Activated naive CD4-positive, alpha-beta T cell treated with anti-CD3 and anti-CD28 coated beads, Interleukin-2, amount 10 ng/mL, durations not matched to agents 7 days and 5 days (primary cell): ENCODE measurements at regions not wholly inside any gene's neighbourhood (a gene's known extent, or its start where the extent isn't known, plus 50 kb on each side); places are given as distances from the start of the nearest gene placed in this dataset.
"Not testable (repeated sequence)": the region's sequence is repeated elsewhere in the genome, so short reads cannot be mapped to it uniquely, and the experiment has no call there.

Source experiments
- CTCF ChIA-PET: fragments of 350-600 bp; sonication (Branson Sonifier 250); formaldehyde crosslinking; loops from one replicate; lab custom pipeline; 2021; ENCODE audit warnings: antibody characterized with exemption; lab: Charles Lee
- DNase-seq: peaks from one replicate; pipeline ENCODE4 v3.0.0-alpha.2; 2020
- H3K27ac Mint-ChIP-seq: one replicate; pipeline ENCODE4 v1.8.0; 2021; ENCODE audit warnings: mild to moderate bottlenecking, moderate library complexity, mixed read lengths
- H3K27me3 Mint-ChIP-seq: one replicate; pipeline ENCODE4 v1.8.0; 2021; ENCODE audit warnings: mild to moderate bottlenecking, mixed read lengths
- H3K36me3 Mint-ChIP-seq: one replicate; pipeline ENCODE4 v1.8.0; 2021; ENCODE audit warnings: mixed read lengths
- H3K4me1 Mint-ChIP-seq: one replicate; pipeline ENCODE4 v1.8.0; 2021; ENCODE audit warnings: mixed read lengths
- H3K4me3 Mint-ChIP-seq: one replicate; pipeline ENCODE4 v1.8.0; 2021; ENCODE audit warnings: mild to moderate bottlenecking, moderate library complexity, mixed read lengths
- H3K9me3 Mint-ChIP-seq: one replicate; pipeline ENCODE4 v1.8.0; 2021; ENCODE audit warnings: mixed read lengths

- DNase-seq: no peak
- Mint-ChIP-seq H3K27me3 (no peaks in the 10 kb centered on the region), H3K9me3 (no peaks in the 10 kb centered on the region), H3K4me1 (no peaks in the 10 kb centered on the region), H3K36me3 (no peaks in the 10 kb centered on the region), H3K4me3 (no peak overlapping the region), H3K27ac (no peak overlapping the region)
- CTCF ChIA-PET: no interaction called here
Measured at GRCh38 chr2:114293355-114293754, 149.1 kb upstream of the DPP10 start.

- Mint-ChIP-seq H3K27me3 (no peaks in the 10 kb centered on the region), H3K4me3 (no peak overlapping the region), H3K27ac (no peak overlapping the region), H3K9me3 (no peaks in the 10 kb centered on the region), H3K36me3 (no peaks in the 10 kb centered on the region), H3K4me1 (no peaks in the 10 kb centered on the region)
- CTCF ChIA-PET: no interaction called here
- DNase-seq: no peak
Measured at GRCh38 chr2:114294741-114295140, 147.7 kb upstream of the DPP10 start.

- DNase-seq, H3K36me3 Mint-ChIP-seq, CTCF ChIA-PET, H3K4me3 Mint-ChIP-seq, H3K4me1 Mint-ChIP-seq, H3K27me3 Mint-ChIP-seq, H3K27ac Mint-ChIP-seq: not testable (repeated sequence)
- H3K9me3 Mint-ChIP-seq: peaks cover 11% of the 10 kb centered on the region
Measured at GRCh38 chr2:114300351-114300750, 142.1 kb upstream of the DPP10 start.

- no peak overlapping the region for H3K4me3 Mint-ChIP-seq
- CTCF ChIA-PET: no interaction called here
- H3K9me3 Mint-ChIP-seq: no peaks in the 10 kb centered on the region
- no peak for DNase-seq
- no peaks in the 10 kb centered on the region for H3K27me3 Mint-ChIP-seq
- H3K4me1 Mint-ChIP-seq: no peaks in the 10 kb centered on the region
- H3K27ac Mint-ChIP-seq: no peak overlapping the region
- no peaks in the 10 kb centered on the region for H3K36me3 Mint-ChIP-seq
Measured at GRCh38 chr2:114316532-114317300, 125.7 kb upstream of the DPP10 start.

GRCh38 chr2:114330594-114330993 is 111.8 kb upstream of the DPP10 start:
- Mint-ChIP-seq H3K4me1 (no peaks in the 10 kb centered on the region), H3K27ac (no peak overlapping the region), H3K9me3 (no peaks in the 10 kb centered on the region), H3K27me3 (no peaks in the 10 kb centered on the region), H3K36me3 (no peaks in the 10 kb centered on the region), H3K4me3 (no peak overlapping the region)
- CTCF ChIA-PET: no interaction called here
- no peak for DNase-seq

- no peak for DNase-seq
- no peak overlapping the region for H3K4me3 Mint-ChIP-seq
- H3K27me3 Mint-ChIP-seq: no peaks in the 10 kb centered on the region
- H3K4me1 Mint-ChIP-seq: no peaks in the 10 kb centered on the region
- no peaks in the 10 kb centered on the region for H3K36me3 Mint-ChIP-seq
- CTCF ChIA-PET: interaction anchor here (0.6 kb wide), 1 partner anchor 42 kb away, joined by 5 read pairs; no protein-coding TSS in a partner anchor
- no peaks in the 10 kb centered on the region for H3K9me3 Mint-ChIP-seq
- H3K27ac Mint-ChIP-seq: no peak overlapping the region
Measured at GRCh38 chr2:114331934-114332333, 110.5 kb upstream of the DPP10 start.

- H3K27ac Mint-ChIP-seq: no peak overlapping the region
- CTCF ChIA-PET: no interaction called here
- H3K36me3 Mint-ChIP-seq: no peaks in the 10 kb centered on the region
- DNase-seq: no peak
- H3K4me1 Mint-ChIP-seq: no peaks in the 10 kb centered on the region
- no peaks in the 10 kb centered on the region for H3K27me3 Mint-ChIP-seq
- H3K9me3 Mint-ChIP-seq: no peaks in the 10 kb centered on the region
- no peak overlapping the region for H3K4me3 Mint-ChIP-seq
Measured at GRCh38 chr2:114345246-114345645, 97.2 kb upstream of the DPP10 start.

- H3K27me3 Mint-ChIP-seq: no peaks in the 10 kb centered on the region
- no peak overlapping the region for H3K4me3 Mint-ChIP-seq
- no peaks in the 10 kb centered on the region for H3K36me3 Mint-ChIP-seq
- H3K9me3 Mint-ChIP-seq: no peaks in the 10 kb centered on the region
- no peaks in the 10 kb centered on the region for H3K4me1 Mint-ChIP-seq
- CTCF ChIA-PET: no interaction called here
- H3K27ac Mint-ChIP-seq: no peak overlapping the region
- no peak for DNase-seq
Measured at GRCh38 chr2:114346658-114347057, 95.8 kb upstream of the DPP10 start.

- Mint-ChIP-seq H3K4me1 (no peaks in the 10 kb centered on the region), H3K27me3 (no peaks in the 10 kb centered on the region), H3K27ac (no peak overlapping the region), H3K36me3 (no peaks in the 10 kb centered on the region), H3K4me3 (no peak overlapping the region), H3K9me3 (no peaks in the 10 kb centered on the region)
- CTCF ChIA-PET: no interaction called here
- no peak for DNase-seq
Measured at GRCh38 chr2:114350186-114350725, 92.2 kb upstream of the DPP10 start.

GRCh38 chr2:114352988-114353387 is 89.5 kb upstream of the DPP10 start:
- H3K4me3 Mint-ChIP-seq: no peak overlapping the region
- H3K27me3 Mint-ChIP-seq: no peaks in the 10 kb centered on the region
- no peak overlapping the region for H3K27ac Mint-ChIP-seq
- CTCF ChIA-PET: no interaction called here
- H3K4me1 Mint-ChIP-seq: no peaks in the 10 kb centered on the region
- no peaks in the 10 kb centered on the region for H3K36me3 Mint-ChIP-seq
- no peaks in the 10 kb centered on the region for H3K9me3 Mint-ChIP-seq
- no peak for DNase-seq

GRCh38 chr2:114354199-114354598 is 88.2 kb upstream of the DPP10 start:
- H3K9me3 Mint-ChIP-seq: no peaks in the 10 kb centered on the region
- H3K4me3 Mint-ChIP-seq: no peak overlapping the region
- no peak for DNase-seq
- no peaks in the 10 kb centered on the region for H3K4me1 Mint-ChIP-seq
- no peaks in the 10 kb centered on the region for H3K36me3 Mint-ChIP-seq
- H3K27ac Mint-ChIP-seq: no peak overlapping the region
- H3K27me3 Mint-ChIP-seq: no peaks in the 10 kb centered on the region
- CTCF ChIA-PET: no interaction called here

- Mint-ChIP-seq H3K4me1 (no peaks in the 10 kb centered on the region), H3K36me3 (peaks cover 1% of the 10 kb centered on the region)
- CTCF ChIA-PET: no interaction called here
Measured at GRCh38 chr2:114368705-114369104, 73.7 kb upstream of the DPP10 start.

GRCh38 chr2:114371721-114372120 is 70.7 kb upstream of the DPP10 start:
- DNase-seq, H3K4me3 Mint-ChIP-seq, CTCF ChIA-PET, H3K27me3 Mint-ChIP-seq, H3K27ac Mint-ChIP-seq, H3K36me3 Mint-ChIP-seq, H3K4me1 Mint-ChIP-seq: not testable (repeated sequence)
- H3K9me3 Mint-ChIP-seq: peaks cover 21% of the 10 kb centered on the region

More at GRCh38 chr2:114368705-114369104, 73.7 kb upstream of the DPP10 start:
- H3K4me3 Mint-ChIP-seq: no peak overlapping the region
- no peak for DNase-seq
- peaks cover 21% of the 10 kb centered on the region for H3K9me3 Mint-ChIP-seq
- H3K27me3 Mint-ChIP-seq: no peaks in the 10 kb centered on the region
- no peak overlapping the region for H3K27ac Mint-ChIP-seq

GRCh38 chr2:114373591-114373990 is 68.8 kb upstream of the DPP10 start:
- H3K27me3 Mint-ChIP-seq: no peaks in the 10 kb centered on the region
- DNase-seq: no peak
- no peak overlapping the region for H3K27ac Mint-ChIP-seq
- CTCF ChIA-PET: no interaction called here
- H3K9me3 Mint-ChIP-seq: peaks cover 17% of the 10 kb centered on the region
- H3K4me1 Mint-ChIP-seq: no peaks in the 10 kb centered on the region
- no peak overlapping the region for H3K4me3 Mint-ChIP-seq
- peaks cover 1% of the 10 kb centered on the region for H3K36me3 Mint-ChIP-seq

GRCh38 chr2:114384441-114384840 is 58.0 kb upstream of the DPP10 start:
- Mint-ChIP-seq H3K9me3 (no peaks in the 10 kb centered on the region), H3K36me3 (no peaks in the 10 kb centered on the region), H3K4me3 (no peak overlapping the region), H3K4me1 (no peaks in the 10 kb centered on the region), H3K27me3 (no peaks in the 10 kb centered on the region), H3K27ac (no peak overlapping the region)
- CTCF ChIA-PET: no interaction called here
- no peak for DNase-seq
